ENCODE measurements at regions not wholly inside any gene's neighbourhood (a gene's known extent, or its start where the extent isn't known, plus 50 kb on each side); places are given as distances from the start of the nearest gene placed in this dataset.

- intact Hi-C loops (cut with DNase I): no loop called here
- Histone ChIP-seq H3K27me3 (no peaks in the 10 kb centered on the region), H3K27ac (no peak overlapping the region), H3K36me3 (no peaks in the 10 kb centered on the region), H3K9me3 (no peaks in the 10 kb centered on the region), H3K4me3 (no peak overlapping the region), H3K4me1 (no peaks in the 10 kb centered on the region)
- DNase-seq (ENCODE audit: extremely low spot score in 2 of 2): no peak
- TF ChIP-seq POLR2AphosphoS5 (IDR thresholded peaks at IDR 0.05; ENCODE audit: insufficient read depth in 1 of 2, low read depth in 1 of 2): no peak
- no peak for TF ChIP-seq POLR2A (IDR thresholded peaks at IDR 0.05)
- TF ChIP-seq CTCF (IDR thresholded peaks at IDR 0.05): no peak
These were observed 252.2 kb downstream of the ELAVL2 start for GRCh38 chr9:23573800-23574199.

GRCh38 chr9:23577611-23578010, 248.4 kb downstream of the ELAVL2 start:
- TF ChIP-seq POLR2A (IDR thresholded peaks at IDR 0.05) (no peak), POLR2AphosphoS5 (IDR thresholded peaks at IDR 0.05; ENCODE audit: insufficient read depth in 1 of 2, low read depth in 1 of 2) (no peak)
- intact Hi-C loops (cut with DNase I): no loop called here
- Histone ChIP-seq H3K36me3 (no peaks in the 10 kb centered on the region), H3K27ac (no peak overlapping the region), H3K4me1 (no peaks in the 10 kb centered on the region), H3K9me3 (no peaks in the 10 kb centered on the region), H3K27me3 (no peaks in the 10 kb centered on the region), H3K4me3 (no peak overlapping the region)
- DNase-seq (ENCODE audit: extremely low spot score in 2 of 2): no peak

GRCh38 chr9:23581931-23582330, 244.1 kb downstream of the ELAVL2 start:
- H3K27me3 ChIP-seq: no peaks in the 10 kb centered on the region
- no peak overlapping the region for H3K27ac ChIP-seq
- DNase-seq (ENCODE audit: extremely low spot score in 2 of 2): no peak
- intact Hi-C loops (cut with DNase I): no loop called here
- H3K36me3 ChIP-seq: no peaks in the 10 kb centered on the region
- no peaks in the 10 kb centered on the region for H3K9me3 ChIP-seq
- no peak for TF ChIP-seq POLR2AphosphoS5 (IDR thresholded peaks at IDR 0.05; ENCODE audit: insufficient read depth in 1 of 2, low read depth in 1 of 2)
- no peak for TF ChIP-seq CTCF (IDR thresholded peaks at IDR 0.05)
- no peak for TF ChIP-seq POLR2A (IDR thresholded peaks at IDR 0.05)
- H3K4me3 ChIP-seq: no peak overlapping the region
- peaks cover 4% of the 10 kb centered on the region for H3K4me1 ChIP-seq

- no peak overlapping the region for H3K27ac ChIP-seq
- no peaks in the 10 kb centered on the region for H3K9me3 ChIP-seq
- intact Hi-C loops (cut with DNase I): no loop called here
- peaks cover 10% of the 10 kb centered on the region for H3K4me1 ChIP-seq
- H3K27me3 ChIP-seq: no peaks in the 10 kb centered on the region
- no peak for DNase-seq (ENCODE audit: extremely low spot score in 2 of 2)
- H3K4me3 ChIP-seq: no peak overlapping the region
- TF ChIP-seq CTCF (IDR thresholded peaks at IDR 0.05): no peak
- no peak for TF ChIP-seq POLR2A (IDR thresholded peaks at IDR 0.05)
- TF ChIP-seq POLR2AphosphoS5 (IDR thresholded peaks at IDR 0.05; ENCODE audit: insufficient read depth in 1 of 2, low read depth in 1 of 2): no peak
- H3K36me3 ChIP-seq: no peaks in the 10 kb centered on the region
These were observed 243.2 kb downstream of the ELAVL2 start for GRCh38 chr9:23582836-23583235.

- H3K36me3 ChIP-seq: no peaks in the 10 kb centered on the region
- TF ChIP-seq CTCF (IDR thresholded peaks at IDR 0.05) (no peak), POLR2A (IDR thresholded peaks at IDR 0.05) (no peak), POLR2AphosphoS5 (IDR thresholded peaks at IDR 0.05; ENCODE audit: insufficient read depth in 1 of 2, low read depth in 1 of 2) (no peak)
- DNase-seq (ENCODE audit: extremely low spot score in 2 of 2): no peak
These were observed 239.1 kb downstream of the ELAVL2 start for GRCh38 chr9:23586906-23587305.

More at GRCh38 chr9:23586906-23587305, 239.1 kb downstream of the ELAVL2 start:
- H3K27ac ChIP-seq: no peak overlapping the region
- no peaks in the 10 kb centered on the region for H3K27me3 ChIP-seq
- intact Hi-C loops (cut with DNase I): no loop called here
- no peaks in the 10 kb centered on the region for H3K9me3 ChIP-seq
- no peak overlapping the region for H3K4me3 ChIP-seq
- peaks cover 25% of the 10 kb centered on the region for H3K4me1 ChIP-seq

All from vagina (tissue), 2 donors.